ENCODE measurements at regions not wholly inside any gene's neighbourhood (a gene's known extent, or its start where the extent isn't known, plus 50 kb on each side); places are given as distances from the start of the nearest gene placed in this dataset.

DNA sequence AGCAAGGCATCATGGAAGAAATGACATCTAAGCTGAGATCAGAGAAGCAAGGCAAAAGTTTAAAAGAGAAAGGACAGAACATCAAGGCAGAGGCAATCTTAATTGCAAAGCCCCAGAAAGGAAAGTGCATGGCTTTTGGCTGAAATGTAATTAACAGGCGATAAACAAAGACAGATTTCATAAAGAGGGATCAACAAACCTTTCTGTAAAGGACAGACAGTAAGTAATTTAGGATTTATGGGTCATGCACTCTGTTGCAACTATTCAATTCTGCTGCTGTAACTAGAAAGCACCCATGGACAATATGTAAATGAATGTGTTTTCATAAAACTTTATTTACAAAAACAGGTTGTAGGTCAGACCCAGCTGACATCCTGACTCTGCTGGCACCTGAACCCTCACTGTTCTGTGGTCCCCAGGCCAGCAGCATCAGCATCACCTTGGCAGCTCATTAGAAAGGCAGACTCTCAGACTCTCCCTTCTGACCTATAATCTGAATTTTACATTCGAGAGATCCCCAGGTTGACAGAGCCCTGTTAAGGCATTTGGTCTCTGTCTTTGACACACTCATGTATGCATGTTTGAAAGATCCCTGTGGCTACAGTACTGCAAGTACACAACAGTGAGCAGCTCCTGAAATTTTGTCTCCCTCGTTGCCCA, 362.9 kb upstream of the NFE2L3 start:
- H3K4me1 ChIP-seq: peaks cover 0 to 7% (median 0%) of the 10 kb centered on the region in 4 donors
- H3K27me3 ChIP-seq: no peaks in the 10 kb centered on the region
- no peak overlapping the region for H3K4me3 ChIP-seq
- no peaks in the 10 kb centered on the region for H3K36me3 ChIP-seq
- H3K9me3 ChIP-seq: no peaks in the 10 kb centered on the region
- no peak for DNase-seq
- no peak for TF ChIP-seq POLR2A (IDR thresholded peaks at IDR 0.05)
- TF ChIP-seq, protein P1, sequence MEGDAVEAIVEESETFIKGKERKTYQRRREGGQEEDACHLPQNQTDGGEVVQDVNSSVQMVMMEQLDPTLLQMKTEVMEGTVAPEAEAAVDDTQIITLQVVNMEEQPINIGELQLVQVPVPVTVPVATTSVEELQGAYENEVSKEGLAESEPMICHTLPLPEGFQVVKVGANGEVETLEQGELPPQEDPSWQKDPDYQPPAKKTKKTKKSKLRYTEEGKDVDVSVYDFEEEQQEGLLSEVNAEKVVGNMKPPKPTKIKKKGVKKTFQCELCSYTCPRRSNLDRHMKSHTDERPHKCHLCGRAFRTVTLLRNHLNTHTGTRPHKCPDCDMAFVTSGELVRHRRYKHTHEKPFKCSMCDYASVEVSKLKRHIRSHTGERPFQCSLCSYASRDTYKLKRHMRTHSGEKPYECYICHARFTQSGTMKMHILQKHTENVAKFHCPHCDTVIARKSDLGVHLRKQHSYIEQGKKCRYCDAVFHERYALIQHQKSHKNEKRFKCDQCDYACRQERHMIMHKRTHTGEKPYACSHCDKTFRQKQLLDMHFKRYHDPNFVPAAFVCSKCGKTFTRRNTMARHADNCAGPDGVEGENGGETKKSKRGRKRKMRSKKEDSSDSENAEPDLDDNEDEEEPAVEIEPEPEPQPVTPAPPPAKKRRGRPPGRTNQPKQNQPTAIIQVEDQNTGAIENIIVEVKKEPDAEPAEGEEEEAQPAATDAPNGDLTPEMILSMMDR (IDR thresholded peaks at IDR 0.05): no peak
- H3K27ac ChIP-seq: peak overlapping the region in 2 of 4 donors; percentile 56 to 75

DNA sequence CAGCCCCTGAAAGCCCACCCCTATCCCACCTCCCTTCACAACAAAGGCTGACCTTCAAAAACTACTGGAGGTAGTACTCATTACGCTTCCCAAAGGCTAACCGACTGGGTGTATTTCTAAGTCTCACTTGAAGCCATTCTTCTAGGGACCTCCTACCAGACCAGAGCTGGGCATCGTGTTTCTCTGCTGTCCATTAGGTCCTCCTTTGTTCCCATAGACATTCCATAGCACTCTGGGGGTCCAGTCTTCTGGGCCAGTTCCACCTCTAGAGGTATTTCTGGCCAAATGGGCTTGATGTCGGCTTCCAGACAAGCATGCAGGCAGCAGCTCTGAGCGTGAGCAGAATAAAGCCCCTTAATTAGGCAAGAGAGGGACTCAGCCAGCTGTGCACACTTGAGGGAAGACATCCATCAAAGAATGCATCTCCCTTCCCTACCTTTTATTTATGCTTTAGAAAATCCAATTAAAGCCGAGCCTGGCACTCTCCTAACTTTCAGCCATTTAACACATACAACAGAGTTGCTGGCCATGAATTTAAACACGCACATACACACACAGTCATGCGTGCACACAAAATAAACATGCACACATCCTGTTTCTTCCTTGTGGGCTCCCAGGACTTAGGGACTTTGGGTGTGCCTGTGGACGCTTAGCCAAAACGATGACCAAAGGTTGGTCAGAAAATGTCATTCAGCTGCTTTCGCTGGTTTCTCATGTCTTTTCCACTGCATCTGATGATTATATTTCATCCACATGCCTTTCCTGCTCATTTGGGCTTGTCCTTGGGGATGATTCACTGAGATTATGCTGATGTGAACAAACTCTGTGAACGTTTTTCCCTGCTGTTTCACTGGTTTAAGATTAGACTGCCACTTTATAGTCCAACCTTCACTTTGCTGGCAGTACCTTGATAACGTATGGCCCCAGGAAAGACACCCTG, 362.0 kb upstream of the NFE2L3 start:
- Histone ChIP-seq H3K4me3 (no peak overlapping the region), H3K27me3 (no peaks in the 10 kb centered on the region), H3K27ac (peak overlapping the region in 2 of 4 donors; percentile 56 to 75), H3K9me3 (no peaks in the 10 kb centered on the region), H3K36me3 (no peaks in the 10 kb centered on the region), H3K4me1 (peaks cover 0 to 7% (median 0%) of the 10 kb centered on the region in 4 donors)
- DNase-seq: no peak
- no peak for TF ChIP-seq POLR2A (IDR thresholded peaks at IDR 0.05)
- TF ChIP-seq, protein P1 (IDR thresholded peaks at IDR 0.05): no peak

- peaks cover 0 to 7% (median 0%) of the 10 kb centered on the region in 4 donors for H3K4me1 ChIP-seq
- DNase-seq: no peak
- H3K27ac ChIP-seq: peak overlapping the region in 2 of 4 donors; percentile 56 to 75
- H3K9me3 ChIP-seq: no peaks in the 10 kb centered on the region
- no peaks in the 10 kb centered on the region for H3K27me3 ChIP-seq
- H3K4me3 ChIP-seq: no peak overlapping the region
- TF ChIP-seq, protein P1 (IDR thresholded peaks at IDR 0.05): no peak
- no peak for TF ChIP-seq POLR2A (IDR thresholded peaks at IDR 0.05)
- no peaks in the 10 kb centered on the region for H3K36me3 ChIP-seq
These were observed 361.0 kb upstream of the NFE2L3 start for GRCh38 chr7:25790963-25791362.

- no peak for TF ChIP-seq POLR2A (IDR thresholded peaks at IDR 0.05)
- TF ChIP-seq, protein P1 (IDR thresholded peaks at IDR 0.05): no peak
- DNase-seq: no peak
- H3K36me3 ChIP-seq: no peaks in the 10 kb centered on the region
- H3K27ac ChIP-seq: peak overlapping the region in 1 of 4 donors; percentile 25
- H3K27me3 ChIP-seq: no peaks in the 10 kb centered on the region
- H3K4me1 ChIP-seq: peaks cover 0 to 12% (median 0%) of the 10 kb centered on the region in 4 donors
- no peak overlapping the region for H3K4me3 ChIP-seq
- H3K9me3 ChIP-seq: no peaks in the 10 kb centered on the region
These were observed 359.4 kb upstream of the NFE2L3 start for GRCh38 chr7:25792586-25792985.

- TF ChIP-seq, protein P1 (IDR thresholded peaks at IDR 0.05): no peak
- no peak for TF ChIP-seq POLR2A (IDR thresholded peaks at IDR 0.05)
- Histone ChIP-seq H3K27ac (peak overlapping the region in 1 of 4 donors; percentile 65), H3K36me3 (no peaks in the 10 kb centered on the region), H3K4me1 (peaks cover 0 to 6% (median 0%) of the 10 kb centered on the region in 4 donors), H3K27me3 (no peaks in the 10 kb centered on the region), H3K4me3 (no peak overlapping the region), H3K9me3 (no peaks in the 10 kb centered on the region)
- DNase-seq: no peak
These were observed 356.2 kb upstream of the NFE2L3 start for GRCh38 chr7:25795824-25796235.

All from Peyer's patch (tissue), 4 donors.